Skeletal muscle satellite cell (primary cell): ENCODE measurements at regions not wholly inside any gene's neighbourhood (a gene's known extent, or its start where the extent isn't known, plus 50 kb on each side); places are given as distances from the start of the nearest gene placed in this dataset.

Experiments used
- H3K27me3 ChIP-seq: 2 replicates; pipeline ENCODE4 v1.7.0; 2013; ENCODE audit warnings: low read length; ENCODE audit not compliant: control insufficient read depth, insufficient read depth
- H3K36me3 ChIP-seq: 2 replicates; pipeline ENCODE4 v1.7.0; 2013; ENCODE audit warnings: mild to moderate bottlenecking, control low read depth, low read length; ENCODE audit not compliant: insufficient read depth
- H3K4me1 ChIP-seq: 2 replicates; pipeline ENCODE4 v1.7.0; 2013; ENCODE audit warnings: low read length; ENCODE audit not compliant: control insufficient read depth, insufficient read depth
- H3K4me2 ChIP-seq: 2 replicates; pipeline ENCODE4 v1.7.0; 2013; ENCODE audit warnings: mild to moderate bottlenecking, low read length
- H3K4me3 ChIP-seq: 2 replicates; pipeline ENCODE4 v1.7.0; 2013; ENCODE audit warnings: low read length
- H3K9ac ChIP-seq: 2 replicates; pipeline ENCODE4 v1.7.0; 2013; ENCODE audit warnings: mild to moderate bottlenecking, low read depth, low read length, moderate library complexity
- H3K9me3 ChIP-seq: replicated peaks from 2 replicates; pipeline ENCODE4 v1.7.0; 2013; ENCODE audit warnings: mild to moderate bottlenecking, control low read depth, low read length

DNA sequence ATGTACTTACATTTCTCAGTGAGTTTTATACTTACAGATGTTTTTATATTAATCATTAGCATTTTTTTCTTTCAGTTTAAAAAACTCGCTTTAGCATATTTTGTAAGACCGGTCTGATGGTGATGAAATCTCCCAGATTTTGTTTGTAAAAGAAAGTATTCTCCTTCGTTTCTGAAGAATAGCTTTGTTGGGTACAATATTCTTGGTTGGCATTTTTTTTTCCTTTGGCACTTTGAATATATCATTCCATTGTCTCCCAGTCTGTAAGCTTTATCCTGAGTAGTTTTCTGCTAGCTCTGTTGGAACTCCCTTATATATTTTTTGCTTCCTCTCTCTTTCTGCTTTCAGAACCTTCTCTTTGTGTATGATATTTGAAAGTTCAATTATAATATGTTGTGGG is 412.6 kb downstream of the RASEF start:
- Histone ChIP-seq H3K4me1 (no peaks in the 10 kb centered on the region), H3K4me3 (no peak overlapping the region), H3K4me2 (no peak overlapping the region), H3K9ac (no peak overlapping the region), H3K27me3 (no peaks in the 10 kb centered on the region), H3K9me3 (no peaks in the 10 kb centered on the region), H3K36me3 (no peaks in the 10 kb centered on the region)

DNA sequence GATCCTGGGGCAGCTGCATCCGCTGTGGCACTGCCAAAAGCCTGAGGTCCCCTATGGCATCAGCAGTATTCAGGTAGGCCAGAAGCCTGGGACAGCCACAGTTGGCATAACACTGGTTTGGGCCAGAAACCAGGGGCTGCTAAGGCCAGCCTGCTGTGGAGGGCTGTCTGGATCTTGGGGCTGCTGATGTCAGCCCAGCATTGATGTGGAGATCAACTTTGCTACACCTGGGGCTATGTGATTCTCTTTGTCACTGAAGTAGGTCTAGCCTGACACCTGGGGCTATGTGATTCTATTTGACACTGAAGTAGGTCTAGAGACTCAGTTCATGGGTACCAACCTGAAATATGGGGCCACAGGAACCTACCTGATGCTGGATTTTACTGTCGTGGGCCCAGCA is 411.5 kb downstream of the RASEF start:
- no peak overlapping the region for H3K4me2 ChIP-seq
- H3K9me3 ChIP-seq = no peaks in the 10 kb centered on the region
- H3K36me3 ChIP-seq = no peaks in the 10 kb centered on the region
- no peaks in the 10 kb centered on the region for H3K27me3 ChIP-seq
- no peaks in the 10 kb centered on the region for H3K4me1 ChIP-seq
- no peak overlapping the region for H3K4me3 ChIP-seq
- H3K9ac ChIP-seq = no peak overlapping the region

DNA sequence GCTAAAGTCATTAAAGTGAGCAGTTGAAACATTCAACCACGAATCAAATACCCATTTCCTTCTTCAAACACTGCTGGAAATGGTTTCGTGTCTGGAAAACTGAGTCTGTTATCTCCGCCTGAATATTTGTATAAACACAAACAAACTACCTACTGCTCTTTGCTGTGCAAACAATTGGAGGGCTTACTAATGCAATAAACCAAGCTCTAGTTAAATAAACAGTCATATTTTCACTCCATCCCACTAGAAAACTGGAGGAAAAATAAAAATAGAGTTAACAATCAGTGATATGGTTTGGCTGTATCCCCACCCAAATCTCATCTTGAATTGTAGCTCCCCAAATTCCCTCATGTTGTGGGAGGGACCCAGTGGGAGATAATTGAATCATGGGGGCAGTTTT is 397.6 kb downstream of the RASEF start:
- Histone ChIP-seq H3K27me3 (no peaks in the 10 kb centered on the region), H3K9me3 (no peaks in the 10 kb centered on the region)

GRCh38 chr9:82668689-82669199 is 394.2 kb downstream of the RASEF start:
- Histone ChIP-seq H3K9me3 (no peaks in the 10 kb centered on the region), H3K4me2 (no peak overlapping the region), H3K27me3 (no peaks in the 10 kb centered on the region), H3K4me1 (no peaks in the 10 kb centered on the region), H3K4me3 (no peak overlapping the region), H3K36me3 (no peaks in the 10 kb centered on the region), H3K9ac (no peak overlapping the region)

More for the DNA sequence above, 397.6 kb downstream of the RASEF start:
- Histone ChIP-seq H3K4me2 (no peak overlapping the region), H3K36me3 (no peaks in the 10 kb centered on the region), H3K4me1 (no peaks in the 10 kb centered on the region), H3K9ac (no peak overlapping the region), H3K4me3 (no peak overlapping the region)

GRCh38 chr9:82670000-82670399 is 392.9 kb downstream of the RASEF start:
- Histone ChIP-seq H3K4me2 (no peak overlapping the region), H3K4me1 (no peaks in the 10 kb centered on the region), H3K9ac (no peak overlapping the region), H3K4me3 (no peak overlapping the region), H3K36me3 (no peaks in the 10 kb centered on the region), H3K27me3 (no peaks in the 10 kb centered on the region), H3K9me3 (no peaks in the 10 kb centered on the region)

DNA sequence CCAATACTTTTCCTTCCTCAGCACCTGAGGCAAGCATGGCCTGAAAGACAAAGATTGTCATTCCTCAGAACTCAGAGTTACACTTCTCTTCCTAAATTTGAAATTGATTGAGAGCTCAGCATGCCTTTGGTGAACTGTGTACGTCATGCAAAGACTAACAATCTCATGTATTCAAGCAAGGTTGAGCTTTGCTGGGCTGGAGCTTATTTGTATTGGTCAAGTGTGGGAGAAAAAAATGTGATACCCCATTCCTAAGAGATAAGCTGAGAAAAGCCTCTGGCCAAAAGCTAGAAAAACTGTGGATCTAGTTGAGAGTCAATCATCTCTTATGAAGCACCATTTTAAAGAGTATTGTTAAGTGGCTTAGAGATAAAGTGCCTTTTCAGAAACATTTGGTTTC is 392.2 kb downstream of the RASEF start:
- H3K9me3 ChIP-seq = no peaks in the 10 kb centered on the region
- no peaks in the 10 kb centered on the region for H3K36me3 ChIP-seq
- H3K9ac ChIP-seq = no peak overlapping the region
- H3K4me2 ChIP-seq = no peak overlapping the region
- H3K27me3 ChIP-seq = no peaks in the 10 kb centered on the region
- no peak overlapping the region for H3K4me3 ChIP-seq
- no peaks in the 10 kb centered on the region for H3K4me1 ChIP-seq

GRCh38 chr9:82673201-82673600 is 389.7 kb downstream of the RASEF start:
- Histone ChIP-seq H3K9me3 (no peaks in the 10 kb centered on the region), H3K4me2 (no peak overlapping the region), H3K4me1 (no peaks in the 10 kb centered on the region), H3K27me3 (no peaks in the 10 kb centered on the region), H3K9ac (no peak overlapping the region), H3K4me3 (no peak overlapping the region), H3K36me3 (no peaks in the 10 kb centered on the region)

DNA sequence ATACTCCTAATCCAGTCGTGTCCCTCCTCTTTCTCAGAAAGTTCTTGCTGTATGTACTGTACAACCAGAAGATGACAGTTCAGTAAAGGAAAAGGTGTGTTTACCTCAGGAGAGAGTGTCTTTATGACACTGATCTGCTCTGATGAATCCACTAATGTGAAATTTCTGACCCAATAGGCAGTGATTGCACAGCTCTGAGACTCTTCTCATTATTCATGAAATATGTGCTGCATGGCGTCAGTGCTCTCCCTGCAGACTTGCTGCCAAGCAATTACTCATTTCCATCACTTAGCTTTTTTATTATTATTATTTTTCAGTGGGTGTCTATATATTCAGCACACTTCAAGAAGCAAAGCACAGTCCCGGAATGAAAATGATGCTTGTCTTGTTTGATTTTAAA is 389.0 kb downstream of the RASEF start:
- no peaks in the 10 kb centered on the region for H3K9me3 ChIP-seq
- no peak overlapping the region for H3K9ac ChIP-seq
- H3K4me3 ChIP-seq = no peak overlapping the region
- no peaks in the 10 kb centered on the region for H3K36me3 ChIP-seq
- no peaks in the 10 kb centered on the region for H3K4me1 ChIP-seq
- no peak overlapping the region for H3K4me2 ChIP-seq
- H3K27me3 ChIP-seq = no peaks in the 10 kb centered on the region

GRCh38 chr9:82675102-82675501 is 387.8 kb downstream of the RASEF start:
- no peaks in the 10 kb centered on the region for H3K9me3 ChIP-seq
- H3K36me3 ChIP-seq = no peaks in the 10 kb centered on the region
- H3K4me1 ChIP-seq = no peaks in the 10 kb centered on the region
- H3K4me3 ChIP-seq = no peak overlapping the region
- H3K4me2 ChIP-seq = no peak overlapping the region
- no peak overlapping the region for H3K9ac ChIP-seq
- H3K27me3 ChIP-seq = no peaks in the 10 kb centered on the region

DNA sequence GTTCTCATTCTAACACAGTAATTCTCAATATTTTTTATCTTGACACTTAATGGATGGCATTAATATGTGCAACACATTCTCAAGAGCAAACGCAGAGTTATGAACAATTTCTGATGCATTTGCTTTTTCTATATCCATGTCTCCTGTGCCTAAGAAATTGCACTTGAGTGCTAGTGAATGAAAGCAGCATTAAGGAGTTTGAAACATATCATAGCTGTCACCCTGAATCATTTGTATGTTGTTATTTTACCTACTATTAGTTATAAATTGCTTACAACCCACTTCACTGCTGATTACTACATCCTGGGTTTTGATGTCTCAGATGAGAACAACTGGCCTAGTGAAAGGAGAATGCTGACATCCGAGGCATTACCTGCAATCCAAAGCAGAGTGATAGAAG is 387.3 kb downstream of the RASEF start:
- Histone ChIP-seq H3K4me1 (no peaks in the 10 kb centered on the region), H3K4me3 (no peak overlapping the region), H3K4me2 (no peak overlapping the region), H3K36me3 (no peaks in the 10 kb centered on the region), H3K9me3 (no peaks in the 10 kb centered on the region), H3K9ac (no peak overlapping the region), H3K27me3 (no peaks in the 10 kb centered on the region)

DNA sequence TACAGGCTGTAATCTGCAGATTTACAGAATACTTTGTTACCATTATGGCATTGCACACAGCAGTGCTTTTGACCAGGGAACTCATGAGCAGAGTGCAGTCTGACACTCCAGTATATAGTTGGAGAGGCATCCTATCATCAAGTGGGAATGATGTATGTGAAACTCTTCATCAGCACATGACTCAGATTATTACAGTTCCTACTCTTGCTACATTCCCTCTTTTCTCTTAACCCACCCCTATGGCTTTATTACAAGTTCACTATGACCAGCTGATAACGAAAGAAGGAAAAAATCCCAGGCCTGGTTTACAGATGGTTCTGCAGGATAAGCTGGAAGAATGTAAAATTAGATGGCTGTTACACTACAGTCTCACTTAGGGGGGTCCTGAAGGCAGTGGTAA is 385.9 kb downstream of the RASEF start:
- H3K4me1 ChIP-seq = no peaks in the 10 kb centered on the region

DNA sequence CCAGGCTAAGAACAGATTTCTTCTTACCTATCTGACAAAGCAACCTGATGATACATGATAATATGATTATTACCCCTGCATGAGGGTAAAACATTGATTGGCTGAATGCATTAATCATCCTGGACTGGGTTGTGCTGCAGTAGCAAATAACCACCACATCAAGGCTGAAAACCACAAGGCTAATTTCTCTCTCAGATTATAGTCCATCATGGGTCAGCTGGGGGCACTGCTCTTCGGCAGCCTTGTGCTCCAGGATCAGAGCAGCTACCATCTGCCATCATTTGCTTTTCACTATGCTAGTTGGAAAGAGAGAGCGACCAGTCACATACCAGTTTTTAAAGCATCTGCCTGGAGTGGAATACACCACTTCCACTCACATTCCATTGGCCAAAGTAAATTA is 383.5 kb downstream of the RASEF start:
- Histone ChIP-seq H3K4me3 (no peak overlapping the region), H3K36me3 (no peaks in the 10 kb centered on the region), H3K4me1 (no peaks in the 10 kb centered on the region), H3K4me2 (no peak overlapping the region), H3K9ac (no peak overlapping the region), H3K9me3 (no peaks in the 10 kb centered on the region), H3K27me3 (no peaks in the 10 kb centered on the region)

More for the DNA sequence above, 385.9 kb downstream of the RASEF start:
- Histone ChIP-seq H3K4me2 (no peak overlapping the region), H3K4me3 (no peak overlapping the region), H3K9me3 (no peaks in the 10 kb centered on the region), H3K36me3 (no peaks in the 10 kb centered on the region), H3K27me3 (no peaks in the 10 kb centered on the region), H3K9ac (no peak overlapping the region)
